ENCODE measurements at regions not wholly inside any gene's neighbourhood (a gene's known extent, or its start where the extent isn't known, plus 50 kb on each side); places are given as distances from the start of the nearest gene placed in this dataset.
"Not testable (repeated sequence)": the region's sequence is repeated elsewhere in the genome, so short reads cannot be mapped to it uniquely, and the experiment has no call there.

DNA sequence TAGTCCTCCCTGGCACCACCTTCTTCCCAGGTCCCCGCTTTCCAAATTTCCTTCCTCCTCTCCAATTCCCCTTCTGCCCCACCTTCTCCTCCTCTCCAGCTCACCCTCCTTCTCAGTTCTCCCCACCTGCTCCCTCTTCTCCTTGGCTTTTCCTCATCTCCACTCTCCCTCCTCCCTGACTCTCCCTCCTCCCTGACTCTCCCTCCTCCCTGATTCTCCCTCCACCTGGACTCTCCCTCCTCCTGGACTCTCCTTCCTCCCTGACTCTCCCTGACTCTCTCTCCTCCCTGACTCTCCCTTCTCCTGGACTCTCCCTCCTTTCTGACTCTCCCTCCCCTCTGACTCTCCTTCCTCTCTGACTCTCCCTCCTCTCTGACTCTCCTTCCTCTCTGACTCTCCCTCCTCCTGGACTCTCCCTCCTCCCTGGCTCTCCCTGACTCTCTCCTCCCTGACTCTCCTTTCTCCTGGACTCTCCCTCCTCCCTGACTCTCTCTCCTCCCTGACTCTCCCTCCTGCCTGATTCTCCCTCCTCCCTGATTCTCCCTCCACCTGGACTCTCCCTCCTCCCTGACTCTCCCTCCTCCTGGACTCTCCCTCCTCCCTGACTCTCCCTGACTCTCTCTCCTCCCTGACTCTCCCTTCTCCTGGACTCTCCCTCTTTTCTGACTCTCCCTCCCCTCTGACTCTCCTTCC lies 169.3 kb downstream of the INHBB start:
- DNase-seq (ENCODE audit: low read depth, low spot score) = not testable (repeated sequence)

DNA sequence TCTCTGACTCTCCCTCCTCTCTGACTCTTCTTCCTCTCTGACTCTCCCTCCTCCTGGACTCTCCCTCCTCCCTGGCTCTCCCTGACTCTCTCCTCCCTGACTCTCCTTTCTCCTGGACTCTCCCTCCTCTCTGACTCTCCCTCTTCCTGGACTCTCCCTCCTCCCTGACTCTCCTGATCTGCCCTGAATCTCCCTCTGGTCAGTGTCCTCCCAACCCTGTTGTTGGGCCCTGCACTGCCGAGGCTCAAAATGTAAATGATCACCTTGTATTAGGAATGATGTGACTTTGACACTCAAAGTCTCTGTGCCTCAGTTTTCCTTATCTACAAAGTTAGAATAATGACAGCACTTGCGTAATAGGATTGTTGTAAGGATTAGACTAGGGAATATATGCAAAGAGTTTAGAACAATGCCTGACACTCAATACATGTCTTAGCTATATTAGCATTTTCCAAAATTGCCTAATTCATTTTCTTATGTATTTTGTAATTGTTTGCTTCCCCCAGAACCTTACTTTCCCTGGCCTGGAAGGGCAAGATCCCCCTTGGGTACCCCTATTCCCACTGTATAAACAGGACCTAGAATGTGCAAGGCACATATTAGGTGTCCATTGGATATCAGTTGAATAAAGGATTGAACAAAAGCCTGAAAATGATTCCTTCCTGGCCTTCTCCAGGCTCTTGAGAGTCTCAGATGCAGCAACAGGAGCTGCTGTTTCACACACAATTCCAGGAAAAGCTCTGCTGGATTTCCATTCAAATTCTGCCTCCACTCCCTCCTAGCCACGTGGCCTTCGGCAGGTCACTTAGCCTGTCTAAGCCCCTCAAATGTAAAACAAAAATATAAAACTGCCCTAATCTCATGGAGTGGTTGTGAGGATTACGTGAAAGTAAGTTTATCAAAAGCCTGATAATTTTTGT lies 170.1 kb downstream of the INHBB start:
- no peak for DNase-seq (ENCODE audit: low read depth, low spot score)

GRCh38 chr2:120516679-120517314 lies 170.9 kb downstream of the INHBB start:
- no peak for DNase-seq (ENCODE audit: low read depth, low spot score)

DNA sequence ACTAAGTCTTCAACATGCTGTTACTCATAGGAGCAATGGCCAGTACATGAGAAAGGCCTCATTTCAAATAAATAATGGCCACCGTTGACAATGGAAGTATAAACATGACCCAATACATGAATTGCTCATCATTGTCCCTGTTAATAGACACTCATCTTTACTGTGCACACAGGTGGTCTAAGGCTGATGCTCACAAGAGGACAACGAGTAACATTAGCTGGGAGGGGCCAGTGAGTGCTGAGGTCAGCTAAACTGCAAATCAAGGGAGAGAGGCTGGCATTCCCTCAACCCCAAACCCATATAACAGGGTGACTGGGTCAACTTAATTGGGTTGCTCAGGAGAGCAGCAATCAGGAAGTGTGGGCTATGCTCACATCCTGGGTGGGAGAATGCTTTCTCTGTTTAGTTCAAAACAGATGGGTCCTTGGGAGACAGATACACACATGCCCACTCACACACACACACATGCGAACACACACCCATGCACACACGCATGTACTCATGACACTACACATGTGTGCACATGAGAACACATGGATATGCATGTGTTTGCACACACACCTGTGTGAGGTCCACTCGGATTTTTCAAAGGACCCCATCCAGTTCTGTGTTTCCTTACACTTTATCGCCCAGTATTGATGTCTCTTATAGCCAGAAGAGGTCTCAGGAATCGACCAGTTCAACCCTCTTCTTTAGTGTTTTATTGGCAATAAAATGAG lies 172.0 kb downstream of the INHBB start:
- DNase-seq (ENCODE audit: low read depth, low spot score) = no peak

GRCh38 chr2:120518819-120519218 lies 172.9 kb downstream of the INHBB start:
- no peak for DNase-seq (ENCODE audit: low read depth, low spot score)

GRCh38 chr2:120519469-120519868 lies 173.5 kb downstream of the INHBB start:
- no peak for DNase-seq (ENCODE audit: low read depth, low spot score)

DNA sequence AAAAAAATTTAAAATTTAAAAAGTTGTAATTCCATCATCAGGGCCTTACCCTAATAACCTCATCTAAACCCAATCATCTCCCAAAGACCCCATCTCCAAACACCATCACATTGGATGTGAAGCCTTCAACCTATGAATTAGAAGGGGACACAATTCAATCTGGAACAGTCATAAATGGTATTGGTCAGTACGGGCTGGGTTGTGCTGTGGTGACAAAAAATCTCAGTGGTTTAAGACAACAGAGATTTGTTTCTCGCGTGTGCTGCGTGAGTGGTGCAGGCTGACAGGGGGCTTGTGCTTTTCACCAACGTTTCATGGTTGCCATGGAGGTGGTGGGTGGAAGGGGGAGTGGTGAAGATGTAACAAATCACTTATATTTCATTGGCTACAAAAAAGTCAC lies 174.5 kb downstream of the INHBB start:
- no peak for DNase-seq (ENCODE audit: low read depth, low spot score)

DNA sequence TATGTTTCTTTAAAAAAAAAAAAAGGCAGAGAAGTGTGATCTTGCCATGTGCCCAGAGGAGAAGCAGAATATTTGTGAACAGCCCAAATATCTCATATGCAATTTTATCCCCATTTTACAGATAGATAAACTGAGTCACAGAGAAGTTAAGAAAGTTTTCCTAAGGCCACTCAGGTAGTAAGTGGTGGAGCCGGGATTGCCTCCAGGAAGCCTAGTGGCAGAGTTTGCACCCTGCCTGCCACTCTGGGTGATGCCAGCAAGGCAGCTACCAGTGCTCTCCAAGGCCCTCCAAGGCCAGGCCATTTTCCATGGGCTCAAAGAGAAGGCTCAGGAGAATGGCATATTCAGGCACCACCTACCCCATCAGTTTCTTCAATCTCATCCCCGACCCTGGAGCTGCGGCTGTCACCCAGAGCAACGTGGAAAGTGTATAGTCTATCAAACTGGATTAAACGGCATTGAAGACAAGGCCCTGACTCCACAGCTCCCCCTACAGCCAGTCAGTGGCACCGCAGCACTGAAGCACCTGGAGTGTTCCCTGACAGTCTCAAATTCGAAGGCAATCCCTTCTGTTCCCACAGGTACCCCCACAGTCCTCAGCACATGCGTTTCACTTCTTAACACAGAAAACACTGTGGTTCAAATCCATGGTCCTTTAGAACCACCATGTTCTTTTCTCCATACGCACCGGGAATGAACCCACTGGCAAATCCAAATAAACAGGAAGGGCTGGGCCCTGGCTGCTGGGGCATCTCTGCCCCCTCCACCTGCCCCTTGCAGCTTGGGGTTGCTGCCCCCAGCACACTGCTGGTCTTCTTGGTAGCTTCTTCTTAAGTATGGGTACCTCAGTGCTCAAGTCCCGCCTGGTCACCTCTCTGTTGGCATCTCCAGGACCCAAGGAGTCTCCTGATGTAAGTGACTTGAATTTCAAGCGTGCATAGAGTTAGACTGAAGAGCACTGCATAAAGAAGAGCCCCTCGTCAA lies 175.3 kb downstream of the INHBB start:
- no peak for DNase-seq (ENCODE audit: low read depth, low spot score)

DNA sequence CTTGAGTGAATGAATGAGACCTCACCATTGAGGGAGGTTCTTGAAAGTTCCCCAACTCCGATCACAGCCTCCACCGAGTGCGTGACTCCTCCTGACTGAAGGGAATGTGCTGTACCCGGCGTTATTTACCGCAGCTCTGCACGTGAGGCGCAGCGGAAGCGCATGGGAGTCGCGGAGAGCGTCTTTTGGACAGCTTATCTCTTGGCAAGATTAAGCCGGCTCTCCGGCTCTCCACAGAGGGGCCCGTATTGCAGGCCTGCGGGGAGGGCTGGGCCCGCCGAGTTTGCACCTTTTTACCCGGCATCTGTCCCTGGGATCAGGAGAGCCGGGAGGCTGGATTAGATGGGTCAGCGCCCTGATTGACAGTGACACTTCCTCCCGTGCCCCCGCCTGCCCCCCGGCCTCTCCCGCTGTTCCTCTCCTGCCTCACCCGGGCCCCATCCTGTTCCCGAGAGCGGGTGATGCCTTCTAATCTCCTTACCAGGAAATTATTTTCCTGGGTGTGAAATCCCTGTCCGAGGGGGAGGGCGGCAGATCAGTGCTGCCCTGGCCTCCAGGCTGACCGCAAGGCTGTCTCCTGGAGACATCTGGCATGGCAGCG lies 176.3 kb downstream of the INHBB start:
- no peak for DNase-seq (ENCODE audit: low read depth, low spot score)

DNA sequence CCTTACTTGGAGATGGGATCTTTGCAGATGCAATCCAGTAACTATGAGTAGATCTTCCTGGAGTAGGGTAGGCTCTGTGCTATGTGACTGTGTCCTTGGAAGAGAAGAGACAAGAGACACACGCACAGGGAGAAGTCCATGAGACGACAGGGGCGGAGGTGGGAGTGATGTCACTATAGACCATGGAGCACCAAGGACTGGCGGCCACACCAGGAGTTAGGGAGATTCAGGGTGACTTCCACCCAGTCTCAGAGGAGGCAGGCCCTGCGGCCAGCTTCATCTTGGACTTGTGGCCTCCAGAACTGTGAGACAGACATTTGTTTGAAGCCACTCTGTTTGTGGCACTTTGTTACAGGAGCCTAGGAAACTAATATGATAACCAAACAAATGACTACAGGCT lies 177.8 kb downstream of the INHBB start:
- DNase-seq (ENCODE audit: low read depth, low spot score) = no peak

- DNase-seq (ENCODE audit: low read depth, low spot score) = no peak
Measured at GRCh38 chr2:120524174-120524573, 178.2 kb downstream of the INHBB start.

- DNase-seq (ENCODE audit: low read depth, low spot score) = no peak
Measured at GRCh38 chr2:120525056-120526046, 179.4 kb downstream of the INHBB start.

- DNase-seq (ENCODE audit: low read depth, low spot score) = no peak
Measured at GRCh38 chr2:120526047-120526562, 180.2 kb downstream of the INHBB start.

DNA sequence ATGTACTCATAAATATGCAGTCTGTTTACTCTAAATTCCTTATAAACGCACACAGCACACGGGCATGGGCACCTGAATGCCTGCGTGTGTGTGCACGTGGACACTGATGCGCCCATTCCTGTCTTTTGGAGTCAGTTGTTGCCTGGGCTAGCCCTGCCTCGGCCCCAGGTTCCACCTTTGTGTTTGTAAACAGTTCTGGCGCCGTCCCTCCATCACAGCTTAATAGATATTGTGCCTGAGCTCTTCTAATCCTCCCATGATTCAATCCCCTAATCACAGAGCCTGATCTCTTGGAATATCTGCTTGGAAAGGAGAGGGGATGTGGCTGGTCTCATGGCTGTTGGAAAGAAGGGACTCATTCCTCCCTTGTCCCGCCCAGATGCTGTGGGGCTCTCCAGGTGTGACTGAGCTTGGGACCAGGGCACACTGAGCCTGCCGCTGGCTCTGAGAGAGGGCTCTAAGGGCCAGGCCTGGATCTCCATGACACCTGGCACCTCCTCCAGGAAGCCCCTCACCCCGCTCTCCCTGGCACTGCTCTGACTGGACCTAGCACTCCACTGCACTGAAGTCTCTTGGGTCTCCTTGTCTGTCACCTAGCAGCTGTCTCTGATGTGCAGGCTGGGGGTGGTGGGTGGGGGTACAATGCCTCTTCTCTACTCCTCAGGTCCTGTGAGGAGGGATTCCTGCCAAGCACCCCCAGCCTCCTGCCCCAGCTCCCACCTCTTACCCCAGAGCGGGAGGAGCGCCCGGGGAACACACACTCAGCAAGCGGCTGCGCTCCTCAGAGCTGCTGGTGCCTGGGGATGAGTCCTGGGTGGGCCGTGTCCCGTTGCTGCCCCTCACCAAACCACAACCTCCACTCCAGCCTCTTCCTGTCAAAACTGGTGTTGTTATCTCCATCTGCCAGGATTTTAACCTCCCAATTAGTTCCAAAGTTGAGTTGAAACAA lies 181.3 kb downstream of the INHBB start:
- no peak for DNase-seq (ENCODE audit: low read depth, low spot score)

DNA sequence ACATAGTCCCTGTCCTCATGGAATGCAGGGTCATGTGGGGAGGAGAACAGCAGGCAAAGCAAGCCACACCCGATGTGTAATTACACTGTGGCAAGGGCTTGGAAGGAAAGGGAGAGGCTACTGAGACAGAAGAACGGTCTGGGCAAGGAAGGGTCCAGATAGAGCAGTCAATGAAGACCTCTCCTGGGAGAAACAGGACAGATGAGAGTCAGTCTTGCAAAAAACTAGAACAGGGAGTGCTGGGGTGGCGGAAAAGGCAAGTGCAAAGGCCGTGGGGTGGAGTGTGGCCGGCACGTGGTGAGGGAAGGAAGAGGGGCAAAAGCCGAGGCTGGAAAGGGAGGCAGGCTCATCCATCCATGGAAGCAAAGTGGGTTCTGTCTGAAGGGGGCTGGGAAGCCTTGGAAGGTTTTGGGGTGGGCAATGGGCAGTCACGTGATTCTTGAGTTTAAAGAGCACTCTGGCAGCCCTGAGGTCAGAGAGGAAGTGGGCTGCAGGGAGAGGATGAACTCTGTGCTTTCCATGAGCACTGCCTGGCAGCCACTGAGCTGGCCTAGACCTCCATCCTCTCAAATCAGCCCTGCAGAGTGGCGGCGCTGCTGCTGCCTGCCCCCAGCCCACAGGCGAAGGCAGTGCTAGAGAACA lies 182.2 kb downstream of the INHBB start:
- no peak for DNase-seq (ENCODE audit: low read depth, low spot score)

DNA sequence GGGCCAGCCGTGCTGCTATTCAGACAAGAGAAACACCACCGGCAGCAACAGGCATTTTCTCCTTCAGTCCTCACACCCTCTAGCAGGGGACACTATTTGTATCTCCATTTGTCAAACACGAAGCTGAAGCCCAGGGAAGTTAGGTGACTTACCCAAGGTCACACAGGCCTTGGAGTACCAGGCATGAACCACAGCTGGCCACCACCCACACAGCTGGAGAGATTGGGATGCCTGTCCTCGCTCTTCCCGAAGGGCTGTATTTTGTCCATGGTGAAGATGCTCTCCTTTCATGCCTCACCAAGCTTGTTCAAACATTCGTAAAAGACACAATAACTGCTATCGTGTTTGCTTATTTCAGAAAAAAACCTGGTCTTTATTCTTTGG lies 182.7 kb downstream of the INHBB start:
- no peak for DNase-seq (ENCODE audit: low read depth, low spot score)

DNA sequence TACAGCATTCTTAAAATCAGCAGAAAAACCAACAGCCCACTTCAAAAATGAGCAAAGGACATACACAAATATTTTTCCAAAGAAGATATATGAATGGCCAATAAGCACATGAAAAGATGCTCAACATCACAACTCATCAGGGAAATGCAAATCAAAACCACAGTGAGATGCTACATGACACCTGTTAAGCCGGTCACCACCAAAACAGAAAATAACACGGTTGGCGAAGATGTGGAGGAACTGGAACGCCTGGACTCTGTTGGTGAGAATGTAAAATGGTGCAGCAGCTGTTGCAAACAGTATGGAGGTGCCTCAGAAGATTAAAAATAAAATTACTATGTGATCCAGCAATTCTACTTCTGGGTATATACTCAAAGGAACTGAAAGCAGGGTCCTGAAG lies 184.8 kb downstream of the INHBB start:
- no peak for DNase-seq (ENCODE audit: low read depth, low spot score)

Measured in activated naive CD8-positive, alpha-beta T cell treated with anti-CD3 and anti-CD28 coated beads, Interleukin-2, amount 50 U/mL, for 16 hours (primary cell).